Cerebellar nuclear complex (tissue), 1 donor: ENCODE measurements at regions not wholly inside any gene's neighbourhood (a gene's known extent, or its start where the extent isn't known, plus 50 kb on each side); places are given as distances from the start of the nearest gene placed in this dataset.
"Not testable (repeated sequence)": the region's sequence is repeated elsewhere in the genome, so short reads cannot be mapped to it uniquely, and the experiment has no call there.

Source experiments
- DNase-seq, 2 experiments: peaks; one replicate each; lab custom pipeline; 2025; lab: John Stamatoyannopoulos, UW

DNA sequence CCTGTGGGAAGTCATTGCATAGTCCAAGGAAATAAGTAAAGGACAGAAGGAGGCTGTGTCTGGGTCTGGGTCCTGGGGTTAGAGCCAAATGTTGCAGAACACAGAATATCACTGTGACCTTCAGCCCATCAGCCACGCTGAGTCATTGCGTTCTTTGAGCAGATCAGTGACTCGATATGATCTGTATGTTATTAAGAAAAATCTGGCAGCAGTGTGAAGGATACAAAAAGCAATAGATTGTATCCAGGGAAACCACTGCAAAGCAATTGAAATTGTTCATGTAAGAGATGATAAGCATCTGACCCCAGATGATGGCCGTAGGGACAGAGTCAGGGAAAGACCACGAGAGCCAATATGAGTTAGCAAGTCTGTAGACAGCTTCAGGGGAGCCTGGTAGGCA lies 1575.1 kb upstream of the SLC10A2 start:
- DNase-seq, result no peak

DNA sequence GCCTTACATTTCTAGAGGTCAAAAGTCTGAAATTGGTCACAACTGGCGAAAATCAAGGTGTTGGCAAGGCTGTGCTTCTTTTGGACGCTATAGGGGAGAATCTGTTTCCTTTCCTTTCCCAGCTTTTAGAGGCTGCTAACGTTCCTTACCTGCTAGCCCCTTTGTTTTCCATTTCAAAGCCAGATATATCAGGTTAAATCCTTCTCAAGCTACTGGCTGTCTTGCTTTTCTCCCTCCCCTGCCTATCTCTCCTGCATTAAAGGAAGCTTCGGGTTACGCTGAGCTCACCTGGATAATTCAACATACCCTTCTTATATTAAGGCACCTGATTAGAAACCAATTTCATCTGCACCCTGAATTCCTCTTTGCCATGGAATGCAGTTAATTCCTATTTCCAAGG lies 1569.7 kb upstream of the SLC10A2 start:
- no peak for DNase-seq

DNA sequence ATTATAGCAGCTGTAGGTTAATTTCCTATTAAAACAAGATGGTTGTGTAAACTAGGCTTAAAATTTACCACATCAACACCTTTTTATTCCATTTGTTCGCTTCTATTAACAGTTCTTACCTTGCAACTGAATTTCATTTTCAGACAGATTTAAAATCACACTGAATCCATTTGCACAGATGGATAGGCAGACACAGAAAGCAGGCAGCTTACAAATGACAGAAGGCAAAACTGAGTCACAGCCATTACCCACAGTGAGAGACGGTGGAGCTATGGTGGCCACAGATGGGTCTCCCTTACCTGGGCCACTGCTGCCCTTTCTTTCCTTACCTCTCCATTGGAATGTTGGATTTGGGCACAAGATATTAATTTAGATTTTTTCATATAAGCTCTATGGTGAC lies 1567.8 kb upstream of the SLC10A2 start:
- no peak for DNase-seq

DNA sequence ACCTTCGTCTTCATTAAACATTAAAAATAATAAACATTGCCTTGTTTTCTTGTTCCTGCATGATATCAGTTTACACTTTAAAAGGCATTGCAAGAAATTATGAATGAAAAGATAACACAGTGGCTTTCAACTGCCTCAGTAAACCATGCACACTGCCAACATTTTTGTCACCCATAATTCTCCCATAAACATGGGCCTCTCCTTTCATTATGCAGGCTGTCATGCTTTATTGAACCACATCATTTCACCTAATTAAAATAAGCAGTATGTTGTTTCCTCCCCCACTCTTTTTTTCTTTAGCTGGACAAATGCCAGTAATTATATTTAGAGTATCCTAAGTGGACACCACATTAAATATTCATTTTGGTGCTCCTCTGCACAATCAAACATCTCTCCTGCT lies 1566.5 kb upstream of the SLC10A2 start:
- DNase-seq, result no peak

DNA sequence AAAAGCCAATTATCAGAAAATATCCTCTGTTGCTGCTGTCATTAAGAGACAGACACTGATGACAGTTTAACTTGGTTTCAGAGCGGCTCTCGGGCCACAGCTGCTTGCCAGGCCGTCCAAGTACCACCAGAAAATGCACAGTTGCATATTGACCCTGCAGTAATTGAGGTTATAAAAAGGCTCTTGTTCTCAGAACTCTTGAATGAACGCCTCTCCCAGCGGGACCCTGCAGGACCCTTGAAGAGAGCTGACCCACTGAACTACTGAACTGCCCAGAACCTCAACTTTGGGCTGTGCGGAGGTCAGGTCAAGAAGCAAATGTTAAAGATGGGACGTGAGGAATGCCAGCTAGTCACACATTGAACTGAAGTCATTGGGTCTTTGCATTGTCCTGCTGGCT lies 1559.0 kb upstream of the SLC10A2 start:
- no peak for DNase-seq

DNA sequence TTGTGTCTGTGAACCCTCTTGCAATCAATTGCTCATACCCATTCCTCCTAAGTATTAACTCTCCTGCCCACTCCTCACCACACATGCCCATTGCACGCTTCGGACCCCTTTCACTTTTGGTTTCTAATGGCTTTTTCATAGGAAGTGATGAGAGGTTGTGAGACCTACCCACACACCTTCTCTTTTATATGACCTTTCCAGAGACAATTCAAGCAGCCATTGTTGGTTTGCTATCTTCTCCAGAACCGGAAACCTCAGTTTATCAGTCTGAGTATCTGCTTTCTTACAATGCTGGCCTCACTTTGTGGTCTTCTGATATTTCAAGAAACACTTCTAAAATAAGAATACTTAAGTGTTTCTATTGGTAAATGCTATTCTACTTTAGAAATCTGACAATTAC lies 1550.8 kb upstream of the SLC10A2 start:
- no peak for DNase-seq

DNA sequence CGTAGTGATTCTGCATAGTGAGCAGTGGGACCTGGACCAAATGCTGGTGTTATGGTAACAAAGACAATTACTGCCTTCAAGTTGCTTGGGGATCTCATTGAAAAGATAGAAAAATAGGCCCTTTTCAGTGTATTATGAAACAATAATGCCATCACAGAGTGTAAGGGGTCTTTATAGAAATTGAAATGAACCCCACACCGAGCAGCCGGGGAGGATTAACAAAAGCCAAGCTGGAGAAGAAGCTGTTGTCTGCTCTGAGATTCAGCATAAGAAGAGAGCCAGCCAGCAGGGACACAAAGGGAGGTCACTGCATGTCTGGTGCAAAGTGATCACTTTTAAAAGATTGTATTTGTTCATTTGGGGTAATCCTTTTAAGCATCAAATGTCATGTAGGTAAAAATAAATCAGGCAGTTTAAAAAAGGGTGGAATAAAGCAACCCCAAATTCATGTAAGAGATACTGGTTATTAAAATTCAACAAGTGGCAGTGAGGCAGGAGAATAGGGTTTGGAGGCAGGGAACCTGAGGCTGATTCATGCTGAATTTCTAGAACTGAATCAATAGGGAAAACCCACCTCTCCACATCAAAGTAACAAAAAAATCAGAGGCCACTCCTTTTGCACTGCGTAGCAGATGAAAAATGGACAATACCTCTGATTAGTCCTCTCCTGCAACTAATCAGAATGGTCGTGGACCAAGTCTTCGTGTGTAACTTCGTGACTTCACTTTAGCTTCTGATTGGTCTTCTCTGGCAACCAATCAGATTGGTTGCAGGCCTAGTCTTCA lies 1548.3 kb upstream of the SLC10A2 start:
- no peak for DNase-seq

DNA sequence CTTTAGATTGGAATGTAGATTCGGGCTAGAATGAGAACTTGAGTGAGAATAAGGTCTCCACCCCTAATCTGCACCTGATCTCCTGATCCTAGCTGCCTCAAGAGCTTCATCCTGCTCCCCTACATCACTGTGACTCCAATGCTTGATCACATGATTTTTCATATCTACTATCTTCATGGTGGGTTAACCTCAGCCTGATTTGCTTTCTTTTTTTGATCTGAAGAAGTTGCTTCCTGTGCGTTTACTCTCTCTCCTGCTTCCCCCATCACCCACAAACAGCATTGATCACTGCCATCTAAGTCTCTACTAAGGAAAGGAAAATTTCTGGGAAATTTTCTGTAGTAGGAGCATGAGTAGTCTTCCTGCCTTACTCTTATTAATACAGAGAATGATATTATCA lies 1542.1 kb upstream of the SLC10A2 start:
- no peak for DNase-seq

DNA sequence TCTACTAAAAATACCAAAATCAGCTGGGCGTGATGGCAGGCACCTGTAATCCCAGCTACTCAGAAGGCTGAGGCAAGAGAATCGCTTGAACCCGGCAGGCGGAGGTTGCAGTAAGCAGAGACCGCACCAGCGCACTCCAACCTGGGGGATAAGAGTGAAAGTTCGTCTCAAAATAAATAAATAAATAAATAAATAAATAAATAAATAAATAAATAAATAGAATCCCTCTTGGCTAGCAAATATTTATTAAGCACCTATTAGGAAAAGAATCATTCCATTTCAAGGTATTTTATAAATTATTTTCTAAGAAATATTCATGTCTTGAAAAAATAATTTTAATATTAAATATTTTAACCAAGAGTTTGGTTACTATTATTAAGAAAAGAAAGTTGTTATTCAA lies 1539.2 kb upstream of the SLC10A2 start:
- not testable (repeated sequence) for DNase-seq

DNA sequence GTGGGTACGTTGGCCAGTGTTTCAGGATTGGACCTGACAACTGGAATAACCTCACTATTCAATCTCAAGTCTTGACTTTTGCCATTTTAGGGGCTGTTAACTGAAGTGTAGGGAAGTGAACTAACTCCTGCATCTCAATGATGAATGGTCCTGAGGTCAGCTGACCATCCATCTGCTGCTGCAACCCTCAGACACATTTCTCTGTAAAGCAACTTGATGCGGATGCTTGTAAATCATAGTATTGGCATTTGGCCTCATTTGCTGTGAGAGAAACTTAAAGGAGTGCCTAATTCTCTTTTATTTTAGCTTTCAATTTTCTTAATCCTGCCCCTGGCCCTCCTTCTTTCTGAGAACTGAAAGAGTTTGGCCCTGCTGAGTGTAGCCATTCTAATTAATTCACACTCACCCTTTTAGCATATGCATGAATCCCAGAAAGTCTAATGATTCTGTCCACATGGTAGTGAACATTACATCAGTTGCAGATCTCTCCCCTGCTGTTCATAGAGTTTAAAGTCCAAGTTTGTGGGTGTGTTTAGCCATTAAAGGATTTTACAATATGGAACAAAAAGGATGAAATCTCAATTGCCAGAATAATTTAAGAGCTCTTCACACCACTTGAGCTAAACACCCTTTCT lies 1531.4 kb upstream of the SLC10A2 start:
- DNase-seq, result no peak

DNA sequence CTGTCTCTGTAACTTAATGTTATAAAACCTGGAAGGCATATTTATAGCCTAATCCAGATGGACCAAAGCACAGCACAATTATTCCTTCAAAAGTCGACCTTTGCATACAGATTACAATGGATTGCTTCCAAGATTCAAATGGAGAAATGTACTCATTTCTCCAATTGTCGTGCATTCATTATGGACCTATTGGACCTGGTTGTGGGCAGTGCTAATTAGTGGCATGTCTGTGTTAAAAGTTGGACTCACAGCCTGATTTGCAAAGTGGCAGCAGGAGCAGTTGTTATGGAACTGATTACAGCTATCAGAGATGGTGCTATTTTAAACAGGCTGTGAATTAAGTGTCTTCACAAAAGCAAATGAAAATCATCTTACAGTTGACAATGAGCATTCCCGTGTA lies 1529.3 kb upstream of the SLC10A2 start:
- DNase-seq, result no peak

DNA sequence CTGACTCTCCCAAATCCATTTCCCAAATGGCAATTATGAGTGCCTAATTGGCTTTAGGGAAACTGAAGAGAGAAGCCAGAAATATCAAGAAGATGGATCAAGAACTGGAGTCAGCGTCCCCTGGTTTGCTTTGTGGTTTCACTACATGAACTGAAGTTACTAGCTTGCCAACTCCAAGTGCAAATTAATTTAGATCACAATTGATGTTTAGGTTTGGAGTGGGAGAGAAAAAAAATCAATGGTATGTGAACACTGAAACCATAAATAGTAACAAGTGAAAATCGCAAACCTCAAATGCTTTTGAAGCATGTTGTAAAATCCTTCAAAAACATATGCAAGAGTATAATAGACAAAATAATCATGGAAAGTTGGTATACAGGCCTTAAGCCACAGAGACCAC lies 1528.6 kb upstream of the SLC10A2 start:
- DNase-seq, result no peak

DNA sequence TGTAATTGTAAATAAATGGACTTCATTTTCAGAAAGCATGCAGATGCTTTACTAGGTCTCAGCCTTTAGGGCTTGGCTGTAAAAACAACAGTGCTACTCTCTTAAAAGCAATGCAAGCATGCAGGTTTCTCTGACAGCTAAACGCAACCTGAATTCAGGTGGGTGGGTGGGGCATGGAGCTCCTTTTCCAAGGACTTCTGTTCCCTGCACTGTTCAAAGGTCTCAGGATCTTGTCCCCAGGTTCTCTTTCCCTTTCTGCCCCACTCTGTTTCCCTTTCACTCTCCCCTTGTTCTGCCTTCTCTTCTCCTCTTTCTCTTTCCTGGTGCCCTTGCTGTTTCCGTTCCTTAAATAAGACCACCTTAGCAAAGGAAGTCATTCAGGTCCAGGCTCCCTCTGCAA lies 1527.5 kb upstream of the SLC10A2 start:
- no peak for DNase-seq

DNA sequence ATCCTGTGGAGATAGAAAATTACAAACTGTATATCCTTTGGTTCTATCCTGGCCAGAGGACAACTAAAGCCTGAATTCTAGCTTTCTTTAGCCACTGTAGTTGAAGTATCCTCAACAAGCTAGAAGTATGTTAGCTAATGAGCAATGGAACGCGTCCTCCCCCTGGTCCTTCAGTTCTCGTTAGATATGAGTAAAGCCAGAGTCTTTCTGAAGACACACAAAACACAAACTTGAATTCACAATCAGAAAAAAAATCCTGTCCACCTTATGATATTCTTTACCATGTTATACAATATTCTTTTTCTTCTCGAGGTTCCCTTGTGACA lies 1527.0 kb upstream of the SLC10A2 start:
- DNase-seq, result no peak

DNA sequence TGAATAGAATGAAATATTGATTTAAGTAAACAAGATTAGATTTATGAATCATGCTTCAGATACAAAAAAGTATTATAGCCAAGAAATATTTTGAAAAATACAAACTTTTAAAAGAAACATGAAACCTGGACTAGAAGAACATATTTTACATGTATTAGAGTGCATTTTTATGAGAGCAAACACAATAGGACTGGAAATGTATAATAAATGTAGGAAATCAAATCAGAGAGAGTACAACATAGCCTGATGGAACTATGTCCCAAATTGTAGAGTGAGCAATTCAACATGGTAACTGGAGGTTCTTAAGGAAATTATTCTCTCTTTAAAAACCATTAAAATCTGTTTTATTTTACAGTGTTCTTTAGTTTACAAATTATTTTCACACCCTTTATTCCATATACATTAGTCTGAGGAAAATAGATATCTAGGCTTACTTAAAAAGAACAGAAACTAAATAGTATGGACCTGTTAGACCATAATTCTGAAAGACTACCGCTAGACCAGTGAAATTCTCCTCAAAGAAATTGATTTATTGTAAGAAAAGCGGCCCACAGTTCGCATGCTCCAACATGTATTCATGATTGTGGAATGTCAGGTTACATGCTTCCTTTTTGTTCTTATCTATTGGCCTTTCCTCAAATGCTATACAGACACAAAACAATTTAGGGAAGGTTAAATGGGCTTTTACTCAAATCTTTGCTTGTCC lies 1526.5 kb upstream of the SLC10A2 start:
- no peak for DNase-seq

DNA sequence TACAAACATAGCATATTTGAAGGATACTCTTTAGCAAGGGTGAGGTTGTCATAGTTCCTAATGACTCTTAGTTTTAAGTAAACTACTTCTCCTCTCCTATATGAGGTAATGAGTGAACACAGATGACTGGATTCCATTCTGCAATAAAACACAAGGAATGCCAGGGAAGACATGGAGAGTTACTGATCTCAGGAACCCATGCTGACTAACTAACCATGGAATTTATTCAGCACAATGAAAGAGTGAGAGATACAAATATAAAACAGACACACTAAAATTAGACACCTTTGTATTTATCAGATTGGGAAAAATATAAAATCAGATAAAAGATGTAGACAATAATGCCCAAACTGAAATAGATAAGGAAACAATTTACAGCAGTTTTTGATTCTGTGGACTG lies 1525.9 kb upstream of the SLC10A2 start:
- DNase-seq, result no peak

DNA sequence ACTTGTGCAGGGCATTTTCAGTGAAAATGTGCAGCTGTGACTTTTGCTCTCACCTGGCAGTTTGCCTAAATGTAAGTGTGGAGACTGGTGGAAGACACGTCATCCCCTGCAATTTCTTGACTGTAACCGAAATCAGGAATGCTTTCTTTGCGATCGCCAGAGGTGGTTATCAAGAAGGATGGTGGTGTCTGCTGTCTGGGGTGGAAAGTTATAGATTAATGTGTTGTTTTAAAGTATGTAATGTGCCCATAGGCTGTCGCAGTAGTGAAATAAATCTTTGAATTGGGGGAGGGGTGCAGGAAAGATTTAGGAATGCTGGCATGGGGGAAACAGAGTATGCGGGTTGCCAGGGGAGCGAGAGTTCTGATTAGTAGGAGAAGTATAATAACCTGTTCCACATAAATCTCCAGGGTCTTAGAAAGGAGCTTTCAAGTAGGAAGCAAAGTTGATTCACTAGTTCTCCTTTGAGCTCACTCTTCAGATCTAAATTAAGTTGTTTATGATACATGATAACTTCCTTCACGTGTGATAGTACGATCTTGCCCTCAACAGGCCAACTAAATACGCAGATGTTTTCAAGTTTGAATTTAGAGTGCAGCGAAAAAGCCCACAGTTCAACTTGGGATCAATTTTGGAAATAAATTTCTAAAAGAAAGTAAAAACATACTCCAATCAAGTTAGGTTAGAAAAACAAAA lies 1520.0 kb upstream of the SLC10A2 start:
- no peak for DNase-seq

DNA sequence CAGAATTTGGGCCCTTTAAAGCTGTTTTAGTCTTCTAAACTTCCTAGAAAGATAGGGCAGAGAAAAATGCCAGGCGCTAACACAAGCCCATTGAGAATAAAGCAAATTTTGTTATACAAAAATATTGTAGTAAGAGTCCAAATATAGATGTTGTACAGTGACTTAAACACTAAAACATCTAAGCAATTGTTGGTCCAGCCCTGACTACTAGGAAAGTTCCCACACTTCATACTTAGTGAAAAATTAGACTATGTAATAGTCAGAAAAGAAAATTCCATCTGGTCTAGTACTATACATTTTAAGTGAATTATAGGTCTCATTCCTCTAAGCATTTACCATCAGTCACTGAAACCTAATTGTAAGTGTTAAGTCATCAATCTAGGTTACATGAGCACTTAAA lies 1518.3 kb upstream of the SLC10A2 start:
- no peak for DNase-seq

DNA sequence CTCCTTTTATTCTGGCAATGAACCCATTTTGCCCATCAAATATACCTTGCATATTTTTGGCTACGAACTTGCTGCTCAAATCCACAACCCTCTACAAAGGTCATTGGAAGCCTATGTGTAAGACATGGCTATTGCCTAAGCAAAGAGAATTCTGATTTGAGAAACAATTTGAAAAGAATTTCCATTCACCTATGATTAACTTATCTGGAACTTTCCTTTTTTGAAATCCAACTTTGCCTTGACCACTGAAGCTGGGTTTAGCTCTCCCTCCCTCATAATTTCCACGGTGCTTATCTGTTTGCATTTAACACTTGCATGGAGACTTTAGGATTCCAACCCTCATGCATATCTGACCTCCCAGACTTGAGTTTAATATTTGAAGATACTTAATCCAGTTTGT lies 1514.7 kb upstream of the SLC10A2 start:
- no peak for DNase-seq

DNA sequence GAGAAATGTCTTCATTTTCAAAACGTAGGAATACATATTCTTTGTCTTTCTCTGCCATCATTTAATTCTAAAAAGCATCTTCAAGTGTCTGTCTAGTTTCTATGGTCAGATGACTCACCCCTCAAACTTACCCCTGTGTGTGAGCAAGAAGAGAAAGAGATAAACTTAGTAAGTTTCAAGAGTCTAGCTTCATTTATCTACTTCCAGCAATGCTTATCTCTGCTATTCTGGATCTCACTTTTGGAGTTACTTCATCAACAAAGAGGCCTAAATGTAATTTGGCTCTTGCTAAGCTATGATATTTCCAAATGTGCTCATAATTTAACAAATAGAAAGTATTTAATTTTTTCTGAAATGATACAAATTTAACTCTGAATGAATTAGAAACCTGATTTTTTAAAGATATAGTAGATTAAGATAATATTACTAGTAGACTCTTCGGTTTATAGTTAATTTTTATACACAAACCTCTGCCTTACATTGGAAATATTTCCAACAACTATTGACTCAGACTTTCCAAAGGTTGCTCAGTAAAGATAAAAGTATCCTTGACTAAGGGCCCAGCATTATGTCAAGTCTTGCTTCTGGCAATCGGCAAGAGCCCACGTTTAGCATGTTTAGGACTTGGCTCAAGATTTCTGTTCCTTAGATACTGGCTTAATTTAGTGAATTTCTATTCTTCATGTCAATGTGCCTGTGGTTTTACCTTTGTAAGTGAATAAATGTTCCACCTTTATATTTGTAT lies 1511.0 kb upstream of the SLC10A2 start:
- no peak for DNase-seq

DNA sequence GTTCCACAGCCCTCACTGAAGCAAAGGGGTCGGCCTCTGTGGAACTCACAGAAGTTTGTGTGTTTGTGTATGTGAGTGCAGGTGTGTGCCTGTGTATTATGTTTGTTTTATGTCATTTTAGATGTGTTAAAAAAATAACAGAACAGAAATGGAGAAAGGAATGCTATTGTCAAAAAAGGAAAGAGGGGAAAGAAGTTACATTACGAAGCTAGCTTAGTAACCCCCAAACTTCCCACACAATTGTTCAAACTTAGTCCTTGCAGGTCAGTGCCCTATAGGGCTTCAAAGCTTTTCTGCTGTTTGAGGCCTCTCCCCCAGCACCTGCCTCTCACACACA lies 1505.6 kb upstream of the SLC10A2 start:
- no peak for DNase-seq

DNA sequence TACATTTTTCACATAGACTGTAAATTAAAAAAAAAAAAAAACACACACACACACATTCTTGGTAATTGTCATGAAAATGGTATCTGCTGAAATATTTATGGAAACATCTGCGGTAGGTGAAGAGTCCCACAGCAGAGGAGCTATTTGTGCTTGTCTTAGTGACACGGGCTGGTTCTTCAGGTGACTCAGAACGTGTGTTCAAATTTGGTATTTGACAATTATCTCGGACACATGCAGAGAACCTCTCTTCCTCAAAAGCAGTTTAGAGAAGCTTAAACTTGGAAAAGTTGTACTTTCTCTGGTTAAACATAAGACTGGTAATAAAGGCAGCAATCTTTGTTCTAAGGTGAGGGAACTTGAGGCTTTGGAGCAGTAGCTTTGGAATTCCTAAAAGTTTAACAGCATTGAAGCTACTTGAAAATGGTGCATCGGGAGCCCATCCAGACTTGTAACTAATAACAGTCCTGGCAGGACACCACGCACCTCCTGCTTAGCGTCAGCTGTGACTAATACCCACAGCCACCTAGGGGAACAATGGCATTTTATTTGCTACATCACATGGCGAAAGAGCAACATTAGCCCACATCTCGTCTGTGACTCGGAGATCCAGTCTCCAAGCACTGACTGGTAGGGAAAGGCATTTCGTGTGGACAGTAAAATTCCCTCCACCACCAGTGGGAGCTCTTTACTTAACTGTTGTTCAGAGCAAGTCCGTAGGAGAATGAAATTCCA lies 1505.1 kb upstream of the SLC10A2 start:
- no peak for DNase-seq
